ENCODE measurements at regions not wholly inside any gene's neighbourhood (a gene's known extent, or its start where the extent isn't known, plus 50 kb on each side); places are given as distances from the start of the nearest gene placed in this dataset.
"Not testable (repeated sequence)": the region's sequence is repeated elsewhere in the genome, so short reads cannot be mapped to it uniquely, and the experiment has no call there.

DNA sequence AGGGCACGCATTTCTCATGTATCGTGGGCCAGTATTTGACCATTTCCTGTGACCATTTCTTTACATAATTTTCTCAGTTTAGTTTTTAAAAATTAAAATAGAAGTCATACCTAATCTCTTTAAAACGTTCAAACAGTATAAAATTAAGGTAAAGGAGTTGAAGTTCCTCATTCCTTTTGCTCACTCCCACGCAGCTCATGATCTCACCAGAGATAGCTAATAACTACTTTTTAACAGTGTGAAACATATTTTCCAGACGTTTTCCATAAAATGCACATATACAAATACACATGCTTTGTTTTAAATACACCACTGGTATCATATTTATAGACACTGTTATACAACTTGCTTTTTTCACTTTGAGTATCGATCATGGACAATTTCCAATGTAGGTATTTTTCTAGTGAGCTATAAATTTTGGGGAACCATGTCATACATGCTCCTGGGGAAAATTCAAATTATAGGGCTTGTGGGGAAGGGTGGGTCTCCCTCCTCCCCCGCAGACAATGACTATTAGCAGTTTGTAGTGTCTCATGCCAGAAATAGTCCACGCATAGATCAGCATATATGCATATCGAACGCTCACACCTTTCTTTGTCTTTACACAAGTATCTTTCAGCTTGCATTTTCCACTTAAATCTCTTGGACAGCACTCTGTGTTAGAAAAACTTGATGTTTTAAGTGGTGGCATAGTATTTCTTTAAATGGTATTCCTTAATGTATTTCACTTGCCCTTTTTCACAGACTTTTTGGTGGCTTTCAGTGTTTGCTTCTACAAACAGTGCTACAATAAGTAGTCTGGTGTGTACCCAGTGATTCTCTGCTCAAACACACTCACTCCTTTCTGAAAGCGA lies 145.5 kb upstream of the ZNF217 start:
- DNase-seq, result no peak

DNA sequence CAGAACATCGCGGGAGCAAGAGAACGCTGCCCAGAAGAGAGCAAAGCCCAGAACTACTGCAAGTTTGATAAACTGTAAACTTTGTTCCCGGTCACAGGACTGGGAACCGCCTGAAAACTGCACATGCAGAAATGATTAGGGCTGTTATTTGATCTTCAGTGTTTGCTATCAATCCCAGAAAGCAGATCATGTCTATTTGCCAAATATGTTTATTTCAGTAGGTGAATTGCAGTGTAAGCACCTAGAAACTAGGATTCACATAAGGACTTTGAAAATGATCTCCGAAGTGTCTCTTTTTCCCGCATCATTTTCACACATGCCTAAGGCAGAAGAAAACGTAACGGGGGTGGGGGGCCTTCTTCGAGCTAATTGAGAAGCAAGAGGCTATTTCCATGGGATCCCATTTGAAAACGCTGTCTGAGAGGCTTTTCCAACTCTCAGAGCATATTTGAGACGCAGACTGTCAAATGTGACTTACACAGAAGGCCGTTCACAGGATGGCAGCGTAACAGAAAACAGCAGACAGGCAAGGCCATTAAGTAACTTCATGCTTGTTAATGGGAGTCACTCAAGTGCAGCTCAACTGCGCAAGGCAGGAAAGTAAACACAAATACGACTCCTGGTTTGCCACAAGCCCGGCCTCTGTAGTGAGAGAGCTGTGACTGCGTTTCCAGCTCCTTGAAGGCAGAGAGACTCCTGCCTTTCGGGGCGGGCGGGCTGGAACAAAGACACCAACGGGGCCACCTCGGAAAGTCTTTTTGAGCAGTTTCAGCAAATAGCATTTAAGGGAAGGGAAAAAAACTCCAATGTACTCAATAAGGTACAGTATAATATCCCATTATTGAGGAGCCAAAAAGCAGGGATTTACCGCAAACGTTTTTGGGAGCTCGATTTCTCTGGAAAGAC lies 144.7 kb upstream of the ZNF217 start:
- no peak for DNase-seq

DNA sequence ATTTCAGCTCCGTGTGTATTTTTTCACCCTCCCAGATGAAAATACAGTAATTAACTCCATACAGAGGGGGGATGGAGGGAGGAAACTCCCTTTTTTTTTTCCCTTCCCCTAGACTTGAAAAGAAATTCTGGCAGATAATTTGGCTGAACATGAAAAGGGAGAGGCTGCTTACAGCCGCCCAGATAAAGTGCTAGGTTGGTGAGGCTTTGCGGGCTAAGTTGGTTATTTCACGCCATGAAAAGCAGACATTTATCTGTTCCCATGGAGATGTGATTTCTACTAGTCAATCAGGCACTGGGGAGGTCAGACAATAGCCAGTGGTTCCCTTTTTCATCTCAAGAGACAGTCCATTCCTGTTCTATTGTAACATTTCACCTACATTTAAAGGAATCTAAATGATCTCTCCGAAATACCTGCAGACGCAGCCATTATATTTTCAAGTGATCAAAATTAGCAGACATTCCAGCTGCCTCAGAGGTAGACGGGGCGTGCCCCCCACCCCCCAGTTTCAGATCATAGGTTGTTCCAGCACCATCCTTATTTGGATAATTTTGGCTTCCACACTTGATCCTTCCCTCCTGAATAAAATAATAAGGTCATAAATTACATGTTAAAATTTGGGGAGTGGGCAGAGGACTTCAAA lies 143.9 kb upstream of the ZNF217 start:
- no peak for DNase-seq

DNA sequence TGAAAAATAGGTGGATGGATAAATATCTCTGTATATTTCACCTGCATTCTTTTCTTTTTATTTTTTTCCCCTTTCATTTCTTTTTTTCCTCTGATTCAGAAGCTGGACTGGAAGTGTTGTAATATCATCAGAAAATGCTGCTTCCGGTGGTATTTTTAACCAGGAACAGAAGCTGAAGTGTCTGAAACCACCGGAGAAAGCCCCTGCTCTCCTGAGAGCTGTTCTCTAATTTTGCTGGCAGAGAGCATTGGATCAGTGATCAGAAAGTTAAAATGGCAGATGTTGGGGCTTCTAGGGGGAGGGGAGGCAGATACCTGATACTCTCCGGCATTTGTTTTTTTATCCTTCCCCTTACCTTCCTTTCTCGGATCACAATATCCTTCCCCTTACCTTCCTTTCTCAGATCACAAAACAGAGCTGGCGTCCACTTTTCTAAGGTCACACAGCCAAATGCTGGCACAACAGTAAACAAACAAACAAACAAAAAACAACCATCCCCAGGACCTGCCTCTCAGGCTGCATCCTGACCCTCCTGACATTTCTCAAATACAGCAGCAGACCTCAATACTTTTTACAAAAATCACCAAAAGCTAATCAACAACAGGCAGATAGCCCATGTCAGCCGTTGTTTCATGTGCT lies 143.2 kb upstream of the ZNF217 start:
- no peak for DNase-seq

DNA sequence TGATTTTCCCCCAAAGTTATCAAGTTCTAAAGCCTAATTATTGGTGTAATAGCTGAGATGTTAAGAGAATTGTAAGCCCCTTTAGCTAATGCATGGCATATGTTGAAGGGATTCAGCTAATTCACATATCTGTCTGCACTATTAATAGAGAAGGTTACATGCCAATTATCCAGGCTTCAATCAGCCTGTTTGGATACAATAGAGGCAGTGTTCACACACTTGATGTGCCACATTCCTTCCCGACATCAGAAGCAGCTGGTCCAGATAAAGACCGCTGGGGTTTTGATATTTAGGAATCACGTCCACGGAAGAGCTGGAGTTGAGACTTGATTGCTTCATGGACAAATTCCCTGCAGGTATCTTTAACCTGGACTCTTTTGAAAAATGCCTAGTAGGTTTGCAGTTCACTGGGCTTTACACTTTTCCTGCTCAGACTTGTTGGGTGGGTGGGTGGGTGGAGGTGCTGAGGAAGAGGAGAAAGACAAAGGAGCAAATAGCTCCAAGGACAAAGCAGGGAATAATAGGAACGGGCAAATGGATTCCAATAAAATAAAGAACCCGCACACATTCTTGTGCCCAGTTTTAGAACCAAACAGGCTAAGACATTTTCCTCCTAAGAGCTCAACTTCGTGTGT lies 142.6 kb upstream of the ZNF217 start:
- DNase-seq, result no peak

DNA sequence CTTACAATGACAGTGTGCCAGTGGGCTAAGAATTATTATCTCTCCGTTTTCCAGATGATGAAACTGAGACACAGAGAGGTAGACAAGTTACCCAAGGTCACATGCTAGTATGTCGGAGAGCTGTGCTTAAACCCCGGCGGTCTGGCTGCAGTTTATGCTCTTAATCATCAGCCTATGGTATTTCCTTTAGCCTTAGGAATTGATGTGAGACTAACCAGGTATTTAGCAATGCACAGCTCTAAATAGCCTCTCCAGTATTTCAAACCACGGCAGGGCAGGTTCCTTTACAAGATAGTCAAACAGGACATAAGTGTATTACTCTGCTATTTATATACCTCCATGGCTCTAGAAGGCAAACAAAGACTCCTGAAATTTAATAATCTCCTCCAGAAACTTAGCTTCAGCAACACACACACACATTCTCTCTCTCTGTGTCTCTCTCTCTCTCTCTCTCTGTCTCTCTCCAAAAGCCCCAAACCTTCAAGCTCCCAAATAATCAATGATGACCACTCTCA lies 142.0 kb upstream of the ZNF217 start:
- DNase-seq, result no peak

DNA sequence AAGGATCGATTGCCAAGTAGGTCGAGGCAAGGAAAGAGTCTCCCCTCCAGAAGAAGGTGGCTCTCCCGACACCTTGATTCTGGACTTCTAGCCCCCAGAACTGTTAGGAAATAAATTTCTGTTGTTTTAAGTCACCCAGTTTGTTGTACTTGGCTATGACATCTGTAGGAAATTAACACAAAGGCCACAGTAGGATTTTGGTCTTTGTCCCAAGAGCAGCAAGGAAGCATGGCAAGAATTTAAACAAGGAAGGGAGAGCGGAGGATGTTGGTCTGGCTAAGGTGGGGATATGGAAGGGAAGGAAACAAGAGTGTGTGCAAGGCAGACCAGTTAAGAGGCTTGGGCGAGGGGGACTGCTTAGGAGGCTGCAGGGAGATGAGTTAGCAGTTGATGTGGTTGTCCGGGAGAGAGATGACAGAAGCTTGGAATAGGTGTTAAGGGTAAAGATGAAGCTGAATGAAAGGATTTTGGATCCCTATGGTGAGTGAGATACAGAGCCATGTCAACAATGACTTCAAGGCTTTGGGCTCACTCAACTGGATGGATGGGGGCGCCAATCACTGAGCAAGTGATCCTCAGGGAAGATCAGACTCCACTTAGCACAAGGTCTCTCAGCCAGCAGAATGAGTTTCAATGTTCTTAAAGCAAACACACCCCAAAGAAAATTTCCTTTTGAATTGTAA lies 140.5 kb upstream of the ZNF217 start:
- no peak for DNase-seq

DNA sequence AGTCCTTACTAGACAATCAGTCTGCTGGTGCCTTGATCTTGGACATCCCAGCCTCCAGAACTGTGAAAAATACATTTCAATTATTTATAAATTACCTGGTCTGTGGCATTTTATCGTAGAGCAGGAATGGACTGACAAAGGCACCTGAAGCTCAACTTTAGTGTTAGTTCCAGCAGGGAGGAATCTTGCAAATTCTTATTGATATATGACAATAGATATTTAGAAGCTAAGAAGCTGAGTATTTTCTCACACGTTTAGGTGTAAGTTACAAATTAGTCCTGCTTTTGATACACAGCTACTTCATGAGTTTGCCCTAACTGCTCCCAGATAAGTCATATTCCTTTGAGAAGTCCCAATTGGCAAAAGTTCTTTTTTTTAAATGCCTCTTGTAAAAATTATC lies 138.0 kb upstream of the ZNF217 start:
- DNase-seq, result no peak

DNA sequence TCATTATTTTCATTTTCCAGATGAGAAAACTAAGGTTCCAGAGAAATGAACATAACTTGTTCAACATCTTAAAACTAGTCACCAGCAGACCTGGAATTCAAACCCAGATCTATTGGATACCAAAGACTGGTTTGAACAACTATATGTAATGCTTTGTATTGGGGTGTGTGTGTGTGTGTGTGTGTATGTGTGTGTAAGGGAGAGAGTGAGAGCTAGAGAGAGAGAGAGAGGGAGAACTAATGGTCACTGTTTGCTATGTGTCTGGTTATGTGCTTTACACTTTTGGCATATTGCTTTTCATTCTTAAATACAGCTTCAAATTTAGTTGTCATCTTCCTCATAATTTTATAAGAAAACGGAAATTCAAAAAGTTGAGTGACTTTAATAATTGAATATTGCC lies 134.7 kb upstream of the ZNF217 start:
- DNase-seq, result no peak

DNA sequence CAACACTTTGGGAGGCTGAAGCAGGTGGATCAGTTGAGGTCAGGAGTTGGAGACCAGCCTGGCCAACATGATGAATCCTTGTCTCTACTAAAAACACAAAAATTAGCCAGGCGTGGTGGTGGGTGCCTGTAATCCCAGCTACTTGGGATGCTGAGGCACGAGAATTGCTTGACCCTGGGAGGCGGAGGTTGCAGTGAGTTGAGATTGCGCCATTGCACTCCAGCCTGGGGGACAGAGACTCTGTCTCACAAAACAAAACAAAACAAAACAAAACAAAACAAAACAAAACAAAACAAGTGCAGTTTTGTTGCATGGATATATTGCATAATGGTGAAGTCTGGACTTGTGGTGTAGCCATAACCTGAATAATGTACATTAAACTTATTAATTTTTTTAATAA lies 133.6 kb upstream of the ZNF217 start:
- not testable (repeated sequence) for DNase-seq

DNA sequence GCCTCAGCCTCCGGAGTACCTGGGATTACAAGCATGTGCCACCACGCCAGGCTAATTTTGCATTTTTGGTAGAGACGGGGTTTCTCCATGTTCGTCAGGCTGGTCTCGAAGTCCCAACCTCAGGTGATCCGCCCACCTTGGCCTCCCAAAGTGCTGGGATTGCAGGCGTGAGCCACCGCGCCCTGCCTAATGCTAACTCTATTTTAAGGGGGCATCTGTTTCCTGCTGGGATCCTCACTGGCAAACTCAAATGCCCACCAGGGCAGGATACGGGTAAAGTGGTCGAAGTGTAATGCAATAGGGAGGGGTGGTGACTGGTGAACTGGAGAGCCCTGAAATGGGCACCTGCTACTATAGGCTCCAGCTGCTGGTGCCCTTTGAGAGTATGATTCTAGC lies 131.9 kb upstream of the ZNF217 start:
- no peak for DNase-seq

DNA sequence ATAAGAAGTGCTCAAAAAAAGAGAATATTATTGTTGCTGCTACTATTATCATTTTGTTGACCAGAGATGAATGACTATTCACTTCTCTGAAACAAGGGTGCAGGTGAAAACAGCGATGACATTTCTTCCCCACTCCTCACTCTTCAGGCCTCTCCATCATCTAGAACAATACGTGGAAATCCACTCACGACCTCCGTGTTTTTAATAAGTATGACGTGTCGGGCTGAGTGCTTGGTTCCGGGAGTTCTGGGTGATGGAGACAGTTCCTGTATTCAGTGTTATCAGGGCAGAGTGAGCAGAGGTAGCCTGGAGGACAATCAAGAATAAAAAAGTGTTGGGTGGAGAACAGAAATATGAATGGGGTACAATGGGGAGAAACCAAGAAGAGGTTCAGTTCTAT lies 130.0 kb upstream of the ZNF217 start:
- no peak for DNase-seq

DNA sequence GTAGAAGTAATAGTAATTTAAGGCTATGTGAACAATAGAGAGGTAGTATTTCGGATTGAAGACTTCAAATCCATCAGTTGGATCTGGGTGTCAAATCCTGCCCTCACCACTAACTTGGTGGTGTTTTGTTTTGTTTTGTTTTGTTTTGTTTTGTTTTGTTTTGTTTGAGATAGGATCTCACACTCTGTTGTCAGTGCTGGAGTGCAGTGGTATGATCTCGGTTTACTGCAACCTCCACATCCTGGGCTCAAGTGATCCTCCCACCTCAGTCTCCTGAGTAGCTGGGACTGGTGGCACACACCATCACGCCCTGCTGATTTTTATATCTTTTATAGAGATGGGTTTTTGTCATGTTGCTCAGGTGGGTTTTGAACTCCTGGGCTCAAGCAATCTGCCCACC lies 129.4 kb upstream of the ZNF217 start:
- no peak for DNase-seq

DNA sequence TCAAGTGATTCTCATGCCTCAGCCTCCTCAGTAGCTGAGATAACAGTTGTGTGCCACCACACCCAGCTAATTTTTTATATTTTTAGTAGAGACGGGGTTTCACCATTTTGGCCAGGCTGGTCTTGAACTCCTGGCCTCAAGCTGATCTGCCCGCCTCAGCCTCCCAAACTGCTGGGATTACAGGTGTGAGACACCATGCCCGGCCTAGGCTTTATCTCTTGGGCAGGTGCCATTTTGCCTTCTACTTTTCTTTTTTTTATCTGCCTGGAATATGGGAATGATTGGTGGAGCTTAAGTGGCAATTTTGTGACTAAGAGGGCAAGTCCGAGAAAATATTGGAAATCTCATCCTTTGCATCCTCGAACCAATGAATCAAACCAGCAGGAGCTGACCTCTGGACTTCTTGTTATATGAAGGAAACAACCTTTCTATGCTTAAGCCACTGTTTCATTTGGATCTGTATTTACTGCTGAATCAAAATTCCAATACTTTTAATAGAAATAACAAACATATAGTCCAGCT lies 128.9 kb upstream of the ZNF217 start:
- DNase-seq, result no peak

DNA sequence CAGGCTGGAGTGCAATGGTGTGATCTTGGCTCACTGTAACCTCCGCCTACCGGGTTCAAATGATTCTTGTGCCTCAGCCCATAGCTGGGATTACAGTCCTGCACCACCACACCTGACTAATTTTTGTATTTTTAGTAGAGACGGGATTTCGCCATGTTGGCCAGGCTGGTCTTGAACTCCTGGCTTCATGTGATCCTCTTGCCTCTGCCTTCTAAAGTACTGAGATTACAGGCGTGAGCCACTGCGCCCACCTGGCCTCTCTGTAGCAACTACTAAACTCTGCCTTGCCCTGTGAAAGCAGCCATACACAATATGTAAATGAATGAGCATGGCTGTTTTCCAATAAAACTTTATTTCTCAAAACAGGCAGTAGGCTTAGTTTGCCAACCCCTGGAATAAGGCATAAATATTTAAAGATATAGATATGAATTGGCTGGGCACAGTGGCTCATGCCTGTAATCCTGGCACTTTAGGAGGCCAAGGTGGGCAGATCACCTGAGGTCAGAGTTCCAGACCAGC lies 127.9 kb upstream of the ZNF217 start:
- not testable (repeated sequence) for DNase-seq

DNA sequence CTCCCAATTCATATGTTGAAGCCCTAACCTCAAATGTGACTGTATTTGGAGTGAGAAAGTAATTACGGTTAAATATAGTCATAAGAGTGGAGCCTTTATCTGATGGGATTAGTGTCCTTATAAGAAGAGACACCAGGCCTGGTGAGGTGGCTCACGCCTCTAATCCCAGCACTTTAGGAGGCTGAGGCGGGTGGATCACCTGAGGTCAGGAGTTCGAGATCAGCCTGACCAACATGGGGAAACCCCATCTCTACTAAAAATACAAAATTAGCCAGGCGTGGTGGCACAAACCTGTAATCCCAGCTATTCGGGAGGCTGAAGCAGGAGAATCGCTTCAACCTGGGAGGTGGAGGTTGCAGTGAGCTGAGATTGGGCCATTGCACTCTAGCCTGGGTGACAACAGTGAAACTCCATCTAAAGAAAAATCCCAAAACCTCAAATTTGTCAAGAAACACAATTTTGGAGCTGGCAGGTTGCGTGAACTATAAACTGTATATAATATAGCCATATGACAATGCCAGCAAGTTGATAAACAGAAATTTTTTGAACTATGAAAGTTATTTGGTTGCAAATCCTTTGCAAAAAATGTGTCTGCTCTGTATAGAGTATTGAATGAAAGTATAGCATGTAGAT lies 125.6 kb upstream of the ZNF217 start:
- DNase-seq, result not testable (repeated sequence)

DNA sequence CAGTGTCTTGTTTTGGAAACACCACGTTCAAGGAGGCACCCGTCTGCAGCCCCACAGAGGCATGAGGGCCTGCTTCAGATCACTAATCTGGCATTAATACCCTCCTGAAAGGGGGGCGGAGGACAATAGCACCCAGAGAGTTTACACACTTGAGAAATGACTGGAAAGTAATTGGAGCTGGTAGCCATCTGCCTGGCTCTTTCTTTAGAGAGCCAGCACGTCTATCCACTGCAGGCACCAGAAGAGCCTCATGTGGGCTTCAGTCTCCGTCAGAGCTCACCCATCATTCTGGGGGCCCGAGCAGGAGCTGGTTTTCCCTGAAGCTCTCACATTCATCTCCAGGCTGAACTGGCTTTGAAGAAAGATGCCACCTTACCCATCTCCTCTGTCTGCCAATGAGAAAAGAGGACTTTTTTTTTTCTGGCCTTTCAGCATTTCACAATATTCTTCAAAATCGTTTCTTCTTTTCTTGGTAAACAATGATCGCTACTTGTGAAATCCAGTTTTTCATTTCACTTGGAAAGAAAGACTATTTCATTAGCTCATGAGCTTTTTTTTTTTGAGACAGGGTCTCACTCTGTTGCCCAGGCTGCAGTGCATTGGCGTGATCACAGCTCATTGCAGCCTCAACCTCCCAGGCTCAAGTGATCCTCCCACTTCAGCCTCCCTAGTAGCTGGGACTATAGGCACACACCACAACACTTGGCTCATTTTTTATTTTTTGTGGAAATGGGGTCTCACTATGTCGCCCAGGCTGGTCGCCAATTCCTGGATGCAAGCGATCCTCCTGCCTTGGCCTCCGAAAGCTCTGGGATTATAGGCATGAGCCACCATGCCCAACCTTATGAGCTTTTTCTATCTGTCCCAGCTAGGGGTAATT lies 124.7 kb upstream of the ZNF217 start:
- DNase-seq, result no peak

DNA sequence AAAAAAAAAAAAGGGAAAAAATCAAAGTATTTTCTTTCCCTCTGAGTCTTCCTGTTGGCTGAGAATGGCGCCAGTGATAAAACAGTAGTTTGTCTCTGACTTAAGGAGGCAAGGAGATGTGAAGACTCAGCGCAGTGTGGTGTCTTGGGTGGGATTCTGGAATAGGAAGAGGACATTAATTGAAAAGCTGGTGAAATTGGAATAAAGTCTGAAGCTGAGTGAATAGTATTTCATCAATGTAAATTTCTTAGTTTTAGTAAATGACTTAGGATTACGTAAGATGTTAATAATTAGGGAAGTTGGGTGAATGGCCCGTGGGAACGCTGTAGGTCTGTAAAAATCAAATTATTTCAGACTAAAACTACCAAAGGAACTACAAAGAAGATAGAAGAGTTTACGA lies 122.8 kb upstream of the ZNF217 start:
- DNase-seq, result no peak

DNA sequence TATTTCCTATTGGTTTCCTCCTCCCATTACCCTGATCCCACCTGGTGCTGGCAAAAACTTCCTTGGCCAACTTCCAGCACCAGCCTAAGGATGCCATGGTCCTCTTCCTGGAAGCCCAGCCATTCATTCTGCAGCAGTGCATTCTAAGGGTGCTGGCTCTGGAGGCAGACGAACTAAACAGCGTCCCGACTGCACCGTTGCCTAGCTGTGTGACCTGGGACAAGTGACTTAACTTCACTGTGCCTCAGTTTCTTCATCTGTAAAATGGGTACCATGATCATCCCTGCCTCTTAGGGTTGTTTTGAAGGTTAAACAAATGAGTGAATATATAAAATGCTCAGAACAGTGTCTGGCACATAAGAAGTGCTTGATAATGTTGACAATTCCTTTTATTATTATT lies 120.9 kb upstream of the ZNF217 start:
- DNase-seq, result no peak

Data from activated T-cell treated with anti-CD3 and anti-CD28 coated beads, Interleukin-2, amount 50 U/mL, for 1 hour (primary cell).